Mucosa of stomach (tissue), 1 donor: ENCODE measurements at regions not wholly inside any gene's neighbourhood (a gene's known extent, or its start where the extent isn't known, plus 50 kb on each side); places are given as distances from the start of the nearest gene placed in this dataset.
A peak's percentile ranks its signal among the peaks of the same experiment; 100 is the strongest.
"Not testable (repeated sequence)": the region's sequence is repeated elsewhere in the genome, so short reads cannot be mapped to it uniquely, and the experiment has no call there.

Experiments used
- H3K27me3 ChIP-seq: one replicate; pipeline ENCODE4 v1.7.0; 2013; ENCODE audit warnings: mild to moderate bottlenecking, low read length; ENCODE audit not compliant: control insufficient read depth, insufficient read depth
- H3K36me3 ChIP-seq: one replicate; pipeline ENCODE4 v1.7.0; 2013; ENCODE audit warnings: low read length; ENCODE audit not compliant: control insufficient read depth, insufficient read depth
- H3K4me1 ChIP-seq: one replicate; pipeline ENCODE4 v1.7.0; 2013; ENCODE audit warnings: mild to moderate bottlenecking, low read length; ENCODE audit not compliant: control insufficient read depth, insufficient read depth
- H3K4me3 ChIP-seq: one replicate; pipeline ENCODE4 v1.7.0; 2013; ENCODE audit warnings: low read length
- H3K9ac ChIP-seq: one replicate; pipeline ENCODE4 v1.7.0; 2013; ENCODE audit warnings: mild to moderate bottlenecking, low read length, moderate library complexity
- H3K9me3 ChIP-seq: one replicate; pipeline ENCODE4 v1.7.0; 2013; ENCODE audit warnings: mild to moderate bottlenecking, low read length, moderate library complexity; ENCODE audit not compliant: control insufficient read depth
- donor health status: Pancreatic carcinoma.

DNA sequence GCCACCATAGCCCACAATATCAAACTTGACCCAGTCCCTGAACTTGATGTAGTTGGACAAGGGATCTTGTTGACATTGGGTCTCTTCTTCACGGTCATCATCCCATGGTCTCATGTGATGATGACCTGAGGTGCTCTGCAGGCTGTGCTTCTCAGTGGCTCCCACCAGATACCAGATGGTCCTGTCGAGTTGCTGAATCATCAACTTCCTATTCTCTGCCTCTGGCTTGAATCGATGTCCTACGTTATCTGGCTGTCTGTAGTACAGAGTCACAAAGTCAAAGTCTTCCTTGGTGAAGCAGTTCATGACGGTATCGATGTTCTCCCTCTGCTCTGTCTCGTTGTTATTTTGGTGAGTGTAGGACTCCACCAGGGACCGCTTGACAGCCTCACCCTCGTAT, 145.7 kb upstream of the ALDH3B2 start:
- H3K4me1 ChIP-seq = no peaks in the 10 kb centered on the region
- no peaks in the 10 kb centered on the region for H3K27me3 ChIP-seq
- no peaks in the 10 kb centered on the region for H3K9me3 ChIP-seq
- H3K4me3 ChIP-seq = no peak overlapping the region
- H3K9ac ChIP-seq = no peak overlapping the region
- H3K36me3 ChIP-seq = no peaks in the 10 kb centered on the region

DNA sequence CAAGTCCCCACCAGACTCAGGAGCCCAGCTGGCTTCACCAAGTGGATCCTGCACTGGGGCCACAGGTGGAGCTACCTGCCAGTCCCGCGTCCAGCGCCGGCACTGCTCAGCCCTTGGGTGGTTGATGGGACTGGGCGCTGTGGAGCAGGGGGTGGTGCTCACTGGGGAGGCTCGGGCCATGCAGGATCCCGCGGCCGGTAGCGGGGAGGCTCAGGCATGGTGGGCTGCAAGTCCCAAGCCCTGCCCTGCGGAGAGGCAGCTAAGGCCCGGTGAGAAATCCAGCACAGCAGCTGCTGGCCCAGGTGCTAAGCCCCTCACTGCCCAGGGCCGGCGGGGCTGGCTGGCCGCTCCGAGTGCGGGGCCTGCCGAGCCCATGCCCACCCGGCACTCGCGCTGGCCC, 143.1 kb upstream of the ALDH3B2 start:
- not testable (repeated sequence) for H3K27me3 ChIP-seq, H3K36me3 ChIP-seq, H3K9ac ChIP-seq, H3K9me3 ChIP-seq, H3K4me3 ChIP-seq, H3K4me1 ChIP-seq

DNA sequence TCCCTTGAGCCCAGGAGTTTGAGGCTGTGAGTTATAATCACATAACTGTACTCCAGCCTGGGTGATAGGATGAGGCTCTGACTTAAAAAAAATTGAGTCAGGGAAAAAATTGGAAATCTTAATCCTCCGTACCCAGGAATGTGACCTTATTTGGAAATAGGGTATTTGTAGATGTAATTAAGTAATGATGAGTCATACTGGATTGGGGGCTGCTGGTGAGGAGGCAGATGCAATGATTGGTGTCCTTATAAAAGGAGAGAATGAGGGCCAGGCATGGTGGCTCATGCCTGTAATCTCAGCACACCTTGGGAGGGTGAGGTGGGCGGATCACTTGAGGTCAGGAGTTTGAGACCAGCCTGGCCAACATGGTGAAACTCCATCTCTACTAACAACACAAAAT, 134.9 kb upstream of the ALDH3B2 start:
- not testable (repeated sequence) for H3K27me3 ChIP-seq, H3K36me3 ChIP-seq, H3K9ac ChIP-seq, H3K9me3 ChIP-seq, H3K4me1 ChIP-seq, H3K4me3 ChIP-seq

DNA sequence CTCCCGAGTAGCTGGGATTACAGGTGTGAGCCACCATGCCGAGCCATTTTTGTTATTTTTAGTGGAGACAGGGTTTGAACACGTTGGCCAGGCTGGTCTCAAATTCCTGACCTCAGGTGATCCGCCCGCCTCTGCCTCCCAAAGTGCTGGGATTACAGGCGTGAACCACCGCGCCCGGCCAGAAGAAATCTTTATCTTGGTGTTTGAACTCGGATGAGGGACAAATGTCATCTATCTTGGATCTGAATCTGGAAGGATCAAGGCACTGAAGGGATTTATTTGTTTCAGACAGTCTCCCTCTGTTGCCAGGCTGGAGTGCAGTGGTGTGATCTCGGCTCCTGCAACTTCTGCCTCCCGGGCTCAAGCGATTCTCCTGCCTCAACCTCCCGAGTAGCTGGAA, 133.5 kb upstream of the ALDH3B2 start:
- not testable (repeated sequence) for H3K36me3 ChIP-seq, H3K9ac ChIP-seq, H3K27me3 ChIP-seq

DNA sequence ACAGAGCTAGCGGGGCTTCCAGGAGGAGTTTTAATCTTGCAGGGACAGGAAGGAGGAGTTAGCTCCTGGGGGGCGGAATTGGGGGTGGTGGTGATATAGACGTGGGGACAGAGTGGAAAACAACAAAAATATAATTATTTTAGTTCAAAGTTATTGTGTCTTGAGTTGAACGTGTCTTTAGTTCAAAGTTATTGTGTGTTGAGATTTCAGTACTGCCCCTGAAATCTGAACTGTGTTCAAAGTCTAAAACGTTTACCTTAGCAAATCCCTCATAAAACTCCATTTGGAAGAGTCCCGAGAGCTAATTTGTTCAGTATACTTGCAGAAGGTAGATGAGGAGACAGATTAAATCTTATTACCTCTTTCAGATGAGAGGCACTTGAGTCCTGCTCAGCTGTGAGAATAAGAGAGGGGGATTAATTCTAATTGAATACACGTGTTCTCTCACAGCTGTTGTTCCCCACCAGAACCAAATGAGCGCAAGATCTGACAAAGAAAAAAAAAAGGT, 132.4 kb upstream of the ALDH3B2 start:
- not testable (repeated sequence) for H3K4me3 ChIP-seq, H3K9me3 ChIP-seq, H3K36me3 ChIP-seq, H3K27me3 ChIP-seq, H3K4me1 ChIP-seq
- H3K9ac ChIP-seq = peak overlapping the region; percentile 61

More for the DNA sequence above, 133.5 kb upstream of the ALDH3B2 start:
- not testable (repeated sequence) for H3K4me3 ChIP-seq, H3K4me1 ChIP-seq, H3K9me3 ChIP-seq

DNA sequence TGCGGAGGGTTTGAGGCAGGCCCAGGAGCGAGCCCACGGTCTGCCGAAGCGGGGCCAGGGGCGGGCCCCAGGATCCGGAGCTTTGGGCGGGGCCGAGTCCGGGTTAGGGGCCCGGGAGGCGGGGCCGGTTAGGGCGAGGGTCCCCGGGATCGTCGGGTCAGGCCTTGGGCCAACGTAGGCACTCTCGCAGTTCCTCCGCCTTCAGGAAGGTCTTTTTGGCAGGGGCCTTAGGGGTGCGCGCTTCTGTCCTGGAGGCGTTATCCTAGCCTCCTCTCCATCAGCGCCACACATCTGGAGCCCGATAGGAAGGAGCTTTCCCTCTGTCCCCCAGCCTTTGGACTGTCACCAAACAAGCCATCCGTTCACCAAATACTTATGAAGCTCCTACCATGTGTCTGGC, 131.8 kb upstream of the ALDH3B2 start:
- H3K4me3 ChIP-seq, H3K27me3 ChIP-seq, H3K9me3 ChIP-seq, H3K4me1 ChIP-seq, H3K36me3 ChIP-seq: not testable (repeated sequence)
- H3K9ac ChIP-seq = peak overlapping the region; percentile 61

DNA sequence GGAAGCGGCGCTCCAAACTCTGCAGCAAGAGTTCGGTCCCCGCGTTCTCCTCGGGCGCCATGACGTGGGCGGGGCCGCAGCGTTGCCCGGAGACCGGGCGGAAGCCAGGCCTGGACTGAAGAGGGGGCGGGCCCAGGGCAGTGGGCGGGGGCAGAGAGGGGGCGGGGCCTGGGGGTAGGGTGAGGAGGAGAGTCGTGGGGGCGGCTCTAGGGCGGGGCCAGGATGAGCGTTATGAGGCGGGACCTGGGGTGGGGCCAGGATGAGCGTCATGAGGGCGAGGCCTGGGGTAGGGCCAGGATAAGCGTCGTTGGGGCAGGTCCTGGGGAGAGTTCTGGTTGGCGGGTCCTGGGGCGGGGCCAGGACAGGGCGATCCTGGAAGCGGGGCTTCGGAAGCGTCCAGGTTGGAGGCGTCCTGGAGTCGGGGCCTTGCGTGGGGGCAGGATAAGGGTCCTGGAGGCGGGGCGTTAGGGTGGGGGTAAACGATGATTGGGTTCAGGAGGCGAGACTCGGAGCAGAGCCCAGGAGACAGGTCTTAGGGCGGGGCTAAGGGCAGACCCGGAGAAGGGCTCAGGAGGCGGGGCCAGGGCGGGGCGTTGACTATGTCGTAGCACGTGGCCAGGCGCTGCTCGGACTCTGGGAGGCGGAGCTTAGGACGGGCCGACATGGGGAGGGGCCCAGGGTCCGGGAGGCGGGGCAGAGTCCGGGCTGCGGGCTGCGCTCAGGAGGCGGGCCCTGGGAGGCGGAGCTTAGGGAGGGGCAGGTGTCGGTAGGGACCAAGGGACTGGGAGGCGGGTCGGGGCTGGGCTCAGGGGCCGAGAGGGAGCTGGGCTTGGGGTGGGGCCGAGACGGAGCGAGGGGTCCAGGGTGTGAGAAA, 131.1 kb upstream of the ALDH3B2 start:
- H3K4me3 ChIP-seq = peak overlapping the region; percentile 19
- H3K4me1 ChIP-seq, H3K27me3 ChIP-seq, H3K9me3 ChIP-seq, H3K36me3 ChIP-seq: not testable (repeated sequence)
- peak overlapping the region; percentile 61 for H3K9ac ChIP-seq

DNA sequence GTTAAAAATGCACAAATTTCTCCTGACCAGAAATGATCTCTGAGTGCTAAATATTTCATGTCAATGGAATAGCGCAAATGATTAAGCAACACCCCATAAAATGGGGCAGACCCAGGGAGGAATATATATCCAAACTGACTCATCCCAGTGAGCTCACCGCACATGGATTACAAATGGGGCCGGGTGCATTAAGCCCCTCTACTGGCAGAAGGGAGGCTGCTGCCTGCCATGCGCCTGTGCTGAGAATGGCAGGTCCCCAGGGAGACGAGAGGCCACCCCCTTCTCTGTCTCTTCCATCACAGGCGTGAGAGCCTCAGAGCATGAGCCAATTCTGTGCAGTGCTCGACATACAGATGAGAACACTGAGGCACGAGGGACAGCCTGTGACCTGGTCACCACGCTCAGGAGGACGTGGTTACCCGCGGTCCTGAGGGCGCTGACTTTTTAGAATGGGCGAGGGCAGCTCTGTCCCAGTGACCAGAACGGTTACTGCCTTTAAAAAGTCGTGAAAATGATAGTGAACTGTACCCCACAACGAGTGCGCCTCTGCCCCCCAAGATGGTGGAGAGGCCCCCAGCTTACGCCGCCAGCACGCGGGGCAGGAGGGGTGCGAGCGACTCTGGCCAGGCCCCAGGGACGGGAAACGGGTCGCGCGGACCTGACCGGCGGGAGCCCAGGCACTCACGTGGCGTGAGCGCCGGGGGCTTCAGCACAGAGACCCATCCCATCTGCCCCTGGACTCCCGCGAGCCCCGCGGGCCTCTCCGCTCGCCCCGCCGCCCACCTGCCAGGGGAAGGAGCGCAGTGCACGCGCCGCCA, 130.2 kb upstream of the ALDH3B2 start:
- H3K36me3 ChIP-seq, H3K27me3 ChIP-seq, H3K9me3 ChIP-seq, H3K4me1 ChIP-seq: not testable (repeated sequence)
- Histone ChIP-seq H3K9ac (peak overlapping the region; percentile 61), H3K4me3 (peak overlapping the region; percentile 19)

DNA sequence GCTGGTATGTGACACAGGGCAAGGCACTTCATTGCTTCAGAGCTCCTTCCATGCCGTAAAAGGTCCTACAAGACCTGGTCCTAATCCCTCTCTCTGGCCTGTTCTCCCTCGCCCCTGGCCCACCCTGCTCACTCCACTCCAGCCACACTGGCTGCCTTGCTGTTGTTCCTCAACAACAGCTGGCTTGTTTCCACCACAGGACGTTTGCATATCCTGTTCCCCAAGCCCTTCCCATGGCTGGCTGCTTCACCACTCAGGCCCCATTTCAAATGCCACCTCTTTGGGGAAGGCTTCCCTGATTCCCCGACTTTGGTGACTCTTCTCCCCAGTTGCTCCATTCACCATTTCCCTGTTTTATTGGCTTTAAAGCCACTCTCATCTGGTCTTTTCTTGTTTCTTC, 129.1 kb upstream of the ALDH3B2 start:
- not testable (repeated sequence) for H3K36me3 ChIP-seq

DNA sequence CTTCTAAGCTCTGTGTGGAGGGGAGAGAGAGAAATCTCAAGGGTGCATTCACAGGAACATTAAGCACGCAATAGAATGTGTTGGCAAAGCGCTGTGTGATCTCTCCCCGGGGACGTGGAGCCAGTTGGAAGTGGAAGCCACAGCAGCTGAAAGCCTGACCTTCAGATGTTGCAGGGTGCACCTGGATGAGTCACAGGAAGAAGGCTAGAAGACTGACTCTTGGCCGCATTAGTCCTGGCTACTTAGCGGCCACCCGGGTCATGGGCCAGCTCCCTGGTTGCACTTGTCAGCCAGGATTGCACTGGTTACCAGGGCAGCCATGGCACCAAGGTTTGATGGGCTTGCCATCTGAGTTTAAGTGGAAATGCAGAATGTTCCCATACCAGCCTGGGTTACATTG, 128.6 kb upstream of the ALDH3B2 start:
- H3K4me1 ChIP-seq, H3K9ac ChIP-seq, H3K4me3 ChIP-seq, H3K9me3 ChIP-seq, H3K27me3 ChIP-seq, H3K36me3 ChIP-seq: not testable (repeated sequence)

More for the DNA sequence above, 129.1 kb upstream of the ALDH3B2 start:
- not testable (repeated sequence) for H3K9ac ChIP-seq, H3K27me3 ChIP-seq, H3K4me1 ChIP-seq, H3K9me3 ChIP-seq, H3K4me3 ChIP-seq

DNA sequence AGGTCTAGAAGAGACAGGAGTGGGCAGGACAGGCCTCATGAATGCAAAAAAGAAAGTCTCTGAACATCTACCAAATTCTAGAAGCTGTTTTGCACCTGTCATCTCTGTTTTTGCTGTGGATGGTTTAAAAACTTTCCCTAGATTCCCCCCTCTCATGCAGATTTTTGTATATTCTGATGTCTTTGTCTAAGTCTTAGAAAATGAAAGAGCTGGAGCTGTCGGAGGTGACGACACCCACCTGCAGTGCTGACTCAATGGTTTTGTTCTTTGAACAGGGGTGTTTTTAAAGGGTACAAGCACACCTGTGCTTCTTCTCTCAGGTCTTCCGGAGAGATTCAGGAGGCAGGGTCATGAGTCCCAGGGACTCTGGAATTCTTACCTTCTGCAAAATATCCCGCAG, 128.2 kb upstream of the ALDH3B2 start:
- not testable (repeated sequence) for H3K9ac ChIP-seq, H3K9me3 ChIP-seq, H3K36me3 ChIP-seq, H3K4me3 ChIP-seq, H3K4me1 ChIP-seq, H3K27me3 ChIP-seq

DNA sequence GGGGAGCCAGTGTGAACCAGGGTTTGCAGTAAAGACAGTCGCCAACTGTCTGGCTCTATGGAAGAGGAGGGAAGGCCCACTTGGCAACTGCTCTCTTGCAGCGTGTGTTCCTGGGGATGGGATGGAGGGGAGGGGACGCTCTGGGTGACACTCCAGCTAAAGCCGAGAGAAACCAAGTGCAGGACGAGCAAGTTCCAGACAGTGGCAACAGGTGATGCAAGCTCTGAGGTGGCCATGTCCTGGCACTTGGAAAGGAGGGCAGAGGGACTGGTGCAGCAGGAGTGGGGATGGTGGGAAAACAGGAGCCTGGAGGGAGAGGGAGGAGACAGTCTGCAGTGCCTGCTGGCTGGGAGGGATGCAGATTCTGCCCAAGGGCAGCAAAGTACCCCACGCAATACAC, 127.0 kb upstream of the ALDH3B2 start:
- not testable (repeated sequence) for H3K9ac ChIP-seq

More for the DNA sequence above, 127.0 kb upstream of the ALDH3B2 start:
- not testable (repeated sequence) for H3K4me3 ChIP-seq, H3K4me1 ChIP-seq, H3K36me3 ChIP-seq, H3K27me3 ChIP-seq, H3K9me3 ChIP-seq
